Epithelial cell of proximal tubule (primary cell): ENCODE measurements at regions not wholly inside any gene's neighbourhood (a gene's known extent, or its start where the extent isn't known, plus 50 kb on each side); places are given as distances from the start of the nearest gene placed in this dataset.

ENCODE experiments used
- DNase-seq: peaks from one replicate; pipeline ENCODE4 v3.0.0-alpha.2; 2011; ENCODE audit warnings: low read depth
- H3K4me3 ChIP-seq: 2 replicates; pipeline ENCODE4 v1.5.1; 2011; ENCODE audit warnings: low read depth, mild to moderate bottlenecking, low read length
- CTCF ChIP-seq: conservative IDR thresholded peaks from 2 replicates; pipeline ENCODE4 v1.5.1; 2012; ENCODE audit warnings: low read depth, mild to moderate bottlenecking, low read length

DNA sequence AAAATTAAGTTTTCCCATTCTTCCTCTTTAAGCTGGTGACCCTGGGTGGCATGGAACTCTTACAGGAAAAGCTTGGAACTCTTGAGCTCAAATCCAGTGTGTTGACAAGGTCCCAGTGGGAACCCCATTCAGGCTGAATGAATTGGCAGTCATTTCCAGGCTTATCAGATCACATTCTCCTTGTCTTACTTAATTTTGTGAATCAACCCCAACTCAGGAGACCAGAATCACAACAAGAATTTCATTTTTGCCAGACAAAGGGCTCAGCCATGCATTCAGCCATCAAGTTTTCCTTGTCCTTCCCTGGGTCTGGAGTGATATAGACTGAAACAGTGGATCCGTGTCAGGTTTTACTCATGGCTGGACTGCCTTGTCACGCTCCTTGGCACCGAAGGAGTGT, 92.1 kb upstream of the EEF1E1 start:
- no peak overlapping the region for H3K4me3 ChIP-seq
- peak; percentile 57 for DNase-seq

DNA sequence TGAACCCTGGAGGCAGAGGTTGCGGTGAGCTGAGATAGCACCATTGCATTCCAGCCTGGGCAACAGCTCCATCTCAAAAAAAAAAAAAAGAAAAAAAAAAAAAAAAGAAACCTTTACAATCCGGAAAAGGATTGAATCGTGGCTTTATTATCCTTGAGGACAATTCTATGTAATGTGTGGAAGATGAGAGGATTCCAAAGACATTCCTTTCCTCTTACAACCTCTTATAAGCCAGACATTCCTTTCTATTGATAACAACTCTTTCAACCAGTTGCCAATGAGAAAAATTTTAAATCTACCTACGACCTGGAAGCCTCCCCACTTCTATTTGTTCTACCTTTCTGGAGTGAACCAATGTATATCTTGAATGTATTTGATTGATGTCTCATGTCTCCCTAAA, 91.2 kb upstream of the EEF1E1 start:
- no peak for TF ChIP-seq CTCF
- H3K4me3 ChIP-seq, result no peak overlapping the region
- no peak for DNase-seq

More for the DNA sequence above, 92.1 kb upstream of the EEF1E1 start:
- TF ChIP-seq CTCF, result no peak

- H3K4me3 ChIP-seq, result no peak overlapping the region
- no peak for TF ChIP-seq CTCF
- no peak for DNase-seq
These were observed 90.2 kb upstream of the EEF1E1 start for GRCh38 chr6:8192597-8192996.

DNA sequence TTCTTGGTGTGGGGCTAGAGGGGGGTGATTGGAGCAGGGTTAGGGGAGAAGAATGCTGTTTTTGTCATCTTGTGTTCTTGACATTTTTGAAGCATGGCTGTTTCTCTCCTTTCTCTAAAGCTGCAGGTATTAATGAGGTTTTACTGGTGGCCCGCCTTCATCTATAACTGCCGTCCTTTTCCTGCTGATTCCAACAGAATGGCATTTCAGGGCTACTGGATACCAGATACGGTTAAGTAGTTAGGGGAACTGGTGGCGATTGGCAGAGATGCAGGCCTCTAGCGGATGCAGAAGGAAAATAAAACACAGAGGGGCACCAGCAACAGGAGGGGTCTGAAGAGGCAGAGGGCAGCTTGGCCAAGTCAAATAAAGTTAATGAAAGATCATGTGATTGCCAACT, 89.7 kb upstream of the EEF1E1 start:
- no peak for TF ChIP-seq CTCF
- no peak overlapping the region for H3K4me3 ChIP-seq
- no peak for DNase-seq

- no peak for TF ChIP-seq CTCF
These were observed 89.3 kb upstream of the EEF1E1 start for GRCh38 chr6:8191629-8192028.

GRCh38 chr6:8187209-8187608, 84.9 kb upstream of the EEF1E1 start:
- DNase-seq, result no peak
- TF ChIP-seq CTCF, result no peak
- no peak overlapping the region for H3K4me3 ChIP-seq

More at GRCh38 chr6:8191629-8192028, 89.3 kb upstream of the EEF1E1 start:
- no peak overlapping the region for H3K4me3 ChIP-seq
- DNase-seq, result no peak

DNA sequence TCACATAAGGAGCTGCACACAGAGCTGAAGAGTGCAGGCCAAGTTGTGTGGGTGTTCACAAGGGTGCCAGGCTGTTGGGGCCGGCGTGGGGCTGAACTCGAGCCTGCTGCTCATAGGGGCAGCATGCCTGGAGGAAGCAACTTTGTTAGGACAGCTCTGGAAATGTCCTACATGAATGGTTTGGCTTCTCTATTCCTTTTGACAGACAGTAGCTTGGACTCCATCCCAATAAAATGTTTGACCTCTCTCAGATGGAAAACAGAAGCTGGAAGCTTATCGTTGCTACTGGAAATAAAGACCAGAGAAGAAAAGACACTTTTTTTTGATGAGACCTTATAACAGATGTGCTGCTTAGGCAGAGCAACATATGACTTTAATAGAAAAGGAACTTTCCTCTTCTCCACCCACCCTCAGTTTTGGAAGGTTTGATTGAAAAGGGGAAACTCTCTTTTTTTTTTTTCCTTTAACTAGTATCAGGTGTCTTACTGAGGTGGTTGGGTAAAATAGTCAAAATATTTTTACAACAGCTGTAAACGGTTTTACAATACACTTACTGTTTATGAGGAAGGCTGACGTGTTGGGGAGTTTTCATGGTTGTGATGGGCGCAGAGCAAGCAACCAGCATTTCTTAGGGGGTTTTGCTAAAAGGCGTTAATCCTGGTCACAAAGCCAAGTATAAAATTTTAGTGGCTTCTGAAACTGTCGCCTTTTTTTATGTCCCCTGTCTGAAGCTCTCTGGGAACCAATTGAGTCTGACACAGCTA, 80.7 kb upstream of the EEF1E1 start:
- TF ChIP-seq CTCF, result no peak
- H3K4me3 ChIP-seq, result no peak overlapping the region
- DNase-seq, result no peak
